Common myeloid progenitor, CD34-positive (primary cell): ENCODE measurements at regions not wholly inside any gene's neighbourhood (a gene's known extent, or its start where the extent isn't known, plus 50 kb on each side); places are given as distances from the start of the nearest gene placed in this dataset.

Experiments
- CTCF ChIA-PET: fragments of 350-600 bp; sonication (Branson Sonifier 250); formaldehyde crosslinking; loops from one replicate; lab custom pipeline; 2021; ENCODE audit warnings: antibody characterized with exemption; lab: Charles Lee
- POLR2A ChIA-PET: fragments of 350-600 bp; sonication (Branson Sonifier 250); formaldehyde crosslinking; loops from one replicate; lab custom pipeline; 2021; ENCODE audit warnings: antibody characterized with exemption; lab: Charles Lee
- DNase-seq, 3 donors: peaks; one replicate each; pipeline versions ENCODE4 v3.0.0 to v3.0.0-alpha.2; 2013
- H3K27ac ChIP-seq, 2 experiments: 1 replicate in 1 of 2; 2 replicates in 1 of 2; pipeline ENCODE4 v1.7.0; 2013; ENCODE audit warnings: inconsistent platforms in 2 of 2, low read length in 2 of 2, mild to moderate bottlenecking in 2 of 2, low read depth in 1 of 2, moderate library complexity in 1 of 2; ENCODE audit not compliant: severe bottlenecking in 2 of 2, insufficient read depth in 1 of 2, poor library complexity in 1 of 2
- H3K27me3 ChIP-seq, 5 experiments: replicated peaks in 2 of 5; 1 replicate in 3 of 5; 2 replicates in 2 of 5; pipeline versions ENCODE4 v1.6.1 to v1.7.0; 2013; ENCODE audit warnings: low read length in 4 of 5, mild to moderate bottlenecking in 2 of 5, moderate library complexity in 2 of 5, inconsistent platforms in 1 of 5; ENCODE audit not compliant: insufficient read depth in 5 of 5, control insufficient read depth in 4 of 5
- H3K36me3 ChIP-seq, 4 experiments: 1 replicate in 2 of 4; 2 replicates in 2 of 4; pipeline versions ENCODE4 v1.6.1 to v1.7.0; 2013; ENCODE audit warnings: low read length in 3 of 4, control low read depth in 1 of 4, mild to moderate bottlenecking in 1 of 4; ENCODE audit not compliant: control insufficient read depth in 4 of 4, insufficient read depth in 4 of 4
- H3K4me1 ChIP-seq, 4 experiments: 1 replicate in 3 of 4; 2 replicates in 1 of 4; pipeline versions ENCODE4 v1.6.1 to v1.7.1; 2013; ENCODE audit warnings: low read length in 3 of 4, mild to moderate bottlenecking in 3 of 4, control low read depth in 1 of 4, inconsistent platforms in 1 of 4, moderate library complexity in 1 of 4; ENCODE audit not compliant: control insufficient read depth in 4 of 4, insufficient read depth in 4 of 4; ENCODE audit errors: control extremely low read depth in 1 of 4
- H3K4me3 ChIP-seq, 7 experiments: 1 replicate in 4 of 7; 2 replicates in 3 of 7; pipeline versions ENCODE4 v1.5.1 to v1.7.0; 2013; ENCODE audit warnings: mild to moderate bottlenecking in 7 of 7, low read length in 6 of 7, moderate library complexity in 6 of 7, inconsistent platforms in 2 of 7, low read depth in 2 of 7, control low read depth in 1 of 7; ENCODE audit not compliant: insufficient read depth in 4 of 7, control insufficient read depth in 1 of 7; ENCODE audit errors: extremely low read depth in 1 of 7
- H3K9me3 ChIP-seq, 5 experiments: 1 replicate in 4 of 5; 2 replicates in 1 of 5; pipeline versions ENCODE4 v1.6.1 to v1.7.1; 2013; ENCODE audit warnings: low read length in 4 of 5, mild to moderate bottlenecking in 2 of 5, inconsistent platforms in 1 of 5, low read depth in 1 of 5, moderate library complexity in 1 of 5; ENCODE audit not compliant: control insufficient read depth in 4 of 5, insufficient read depth in 2 of 5; ENCODE audit errors: control extremely low read depth in 1 of 5
- WGBS: methylation state at CpG from one replicate; pipeline ENCODE4 v1.1.5; 2013; ENCODE audit not compliant: insufficient coverage; 5-methylcytosine and 5-hydroxymethylcytosine counted together

DNA sequence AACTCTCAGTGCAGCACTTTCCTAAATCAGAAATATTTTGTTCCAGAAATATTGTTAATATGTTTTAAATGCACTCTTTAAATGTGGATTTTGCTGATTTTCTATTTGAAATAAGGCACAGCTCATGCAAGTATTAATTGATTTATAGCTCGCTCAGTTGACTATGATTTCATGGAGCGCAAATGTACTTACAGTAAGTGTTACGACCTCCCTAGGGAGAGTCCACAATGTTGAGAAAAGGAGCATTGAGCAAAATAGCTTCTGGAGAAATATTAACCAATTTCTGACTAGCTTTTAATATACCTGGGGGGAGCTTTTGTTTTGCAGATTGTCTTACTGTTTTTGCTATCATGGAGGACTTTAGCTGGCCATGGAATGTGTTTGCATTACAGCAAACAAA, 1687.5 kb downstream of the STIM2 start:
- Histone ChIP-seq H3K4me3 (no peak overlapping the region), H3K9me3 (no peaks in the 10 kb centered on the region), H3K27me3 (no peaks in the 10 kb centered on the region), H3K4me1 (no peaks in the 10 kb centered on the region), H3K36me3 (no peaks in the 10 kb centered on the region), H3K27ac (no peak overlapping the region)
- ChIA-PET POLR2A (no interaction called here), CTCF (no interaction called here)
- WGBS = no CpG with 5 or more reads among the region's 3 CpGs
- no peak for DNase-seq

DNA sequence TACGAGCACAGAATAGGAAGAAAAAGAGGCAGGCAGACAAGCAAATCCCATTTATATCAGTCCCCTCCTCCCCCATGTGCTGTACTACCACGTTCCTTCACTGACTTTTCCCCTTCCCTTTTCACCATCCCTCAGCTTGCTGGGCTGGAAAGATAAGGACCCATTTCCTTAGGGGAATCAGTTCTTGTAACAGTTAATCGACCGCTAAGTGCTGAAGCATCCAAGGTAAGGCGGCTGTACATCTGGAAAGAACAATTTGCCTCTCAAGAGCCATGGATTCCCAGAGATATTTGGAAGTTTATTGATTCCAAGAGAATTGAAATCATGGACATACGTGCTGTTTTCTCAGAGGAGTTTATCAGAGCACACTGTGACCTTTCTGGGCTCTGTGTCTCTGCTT, 1688.0 kb downstream of the STIM2 start:
- no peaks in the 10 kb centered on the region for H3K27me3 ChIP-seq
- ChIA-PET CTCF (no interaction called here), POLR2A (no interaction called here)
- no peak for DNase-seq
- H3K4me3 ChIP-seq = no peak overlapping the region
- 35% methylated on average over 4 of the region's 6 CpGs for WGBS
- H3K36me3 ChIP-seq = no peaks in the 10 kb centered on the region
- H3K27ac ChIP-seq = no peak overlapping the region
- no peaks in the 10 kb centered on the region for H3K4me1 ChIP-seq
- no peaks in the 10 kb centered on the region for H3K9me3 ChIP-seq

DNA sequence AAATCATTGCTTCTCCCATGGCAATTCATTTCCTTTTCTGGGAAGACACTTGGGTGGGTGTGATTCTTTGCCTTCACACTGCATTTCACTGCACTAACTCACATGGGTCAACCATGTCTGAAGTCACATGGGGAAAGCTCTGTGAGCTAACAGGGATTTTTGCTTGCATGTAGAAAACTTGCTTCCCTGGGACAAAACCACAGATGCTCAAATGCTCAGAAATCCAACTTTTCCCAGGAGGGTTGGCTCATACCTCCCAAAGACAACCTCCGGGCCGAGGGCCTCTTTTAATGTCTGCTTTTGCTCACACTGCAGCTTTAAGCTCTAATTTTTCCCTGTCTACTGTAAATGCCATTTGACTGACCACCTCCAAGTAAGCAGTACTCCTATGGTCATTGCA, 1695.2 kb downstream of the STIM2 start:
- no peaks in the 10 kb centered on the region for H3K9me3 ChIP-seq
- POLR2A ChIA-PET = no interaction called here
- no peak overlapping the region for H3K27ac ChIP-seq
- 100% methylated on average over 2 of the region's 2 CpGs for WGBS
- CTCF ChIA-PET = no interaction called here
- H3K27me3 ChIP-seq = no peaks in the 10 kb centered on the region
- no peak for DNase-seq
- no peak overlapping the region for H3K4me3 ChIP-seq
- H3K4me1 ChIP-seq = no peaks in the 10 kb centered on the region
- H3K36me3 ChIP-seq = no peaks in the 10 kb centered on the region

DNA sequence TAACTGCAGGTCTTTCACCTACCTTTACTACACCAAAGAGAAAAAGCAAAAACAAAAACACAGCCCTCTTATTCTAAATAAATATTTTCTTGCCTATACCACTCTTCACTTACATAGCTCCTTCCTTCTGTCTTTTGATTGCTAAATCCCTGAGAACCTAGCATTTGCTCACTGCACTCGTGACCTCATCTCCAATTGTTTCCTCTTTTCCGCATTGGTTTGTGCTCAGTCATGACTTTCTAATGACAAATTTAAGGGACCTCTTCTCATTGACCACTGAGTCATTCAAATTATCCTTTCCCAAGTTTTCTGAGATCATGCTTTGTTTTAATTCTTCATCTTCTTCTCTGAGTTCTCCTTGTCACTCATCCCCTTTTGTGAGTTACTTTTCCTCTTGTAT, 1697.1 kb downstream of the STIM2 start:
- ChIA-PET CTCF (no interaction called here), POLR2A (no interaction called here)
- DNase-seq = no peak

DNA sequence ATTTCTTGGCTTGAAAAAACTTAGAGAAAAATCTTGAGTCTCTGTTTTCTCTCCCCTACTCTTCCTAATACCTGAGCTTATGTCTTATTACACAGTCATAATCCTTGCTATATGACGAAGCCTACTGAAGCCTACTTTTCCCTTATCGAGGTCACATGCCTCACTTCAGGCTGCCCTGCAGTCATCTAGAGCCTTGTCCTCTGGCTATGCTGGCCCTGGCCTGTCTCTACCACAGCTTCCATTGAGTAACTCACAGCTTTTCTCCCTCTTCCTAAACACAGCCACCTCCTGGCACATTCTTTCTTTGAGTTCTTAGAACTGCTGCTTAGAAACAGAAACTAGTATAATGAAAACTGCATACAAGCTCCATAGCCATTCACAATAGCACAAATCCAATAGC, 1698.3 kb downstream of the STIM2 start:
- Histone ChIP-seq H3K36me3 (no peaks in the 10 kb centered on the region), H3K9me3 (no peaks in the 10 kb centered on the region), H3K27ac (no peak overlapping the region), H3K4me1 (no peaks in the 10 kb centered on the region), H3K4me3 (no peak overlapping the region), H3K27me3 (no peaks in the 10 kb centered on the region)
- POLR2A ChIA-PET = no interaction called here
- WGBS = 100% methylated on average over 2 of the region's 2 CpGs
- CTCF ChIA-PET = no interaction called here
- DNase-seq = no peak

More for the DNA sequence above, 1697.1 kb downstream of the STIM2 start:
- H3K27me3 ChIP-seq = no peaks in the 10 kb centered on the region
- H3K4me1 ChIP-seq = no peaks in the 10 kb centered on the region
- no peaks in the 10 kb centered on the region for H3K36me3 ChIP-seq
- no peaks in the 10 kb centered on the region for H3K9me3 ChIP-seq
- no peak overlapping the region for H3K4me3 ChIP-seq
- no peak overlapping the region for H3K27ac ChIP-seq
- 26% methylated on average over 2 of the region's 2 CpGs for WGBS

DNA sequence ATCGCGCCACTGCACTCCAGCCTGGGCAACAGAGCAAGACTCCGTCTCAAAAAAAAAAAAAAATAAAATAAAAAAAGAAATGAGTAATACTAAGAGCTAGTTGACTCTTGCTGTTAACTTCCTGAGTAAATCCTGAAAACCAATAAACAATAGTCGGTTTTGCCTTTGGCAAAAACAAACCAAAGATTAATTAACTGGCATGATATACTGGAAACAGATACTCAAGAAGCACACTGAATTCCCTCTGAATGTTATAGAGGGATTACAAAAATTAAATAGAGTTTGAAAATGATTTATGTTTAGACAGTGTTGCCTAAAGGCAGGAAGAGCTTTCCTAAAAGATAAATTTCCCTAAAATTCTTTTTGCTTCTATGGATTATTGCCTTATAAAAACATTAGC, 1702.3 kb downstream of the STIM2 start:
- DNase-seq = no peak
- H3K4me3 ChIP-seq = no peak overlapping the region
- CTCF ChIA-PET = no interaction called here

DNA sequence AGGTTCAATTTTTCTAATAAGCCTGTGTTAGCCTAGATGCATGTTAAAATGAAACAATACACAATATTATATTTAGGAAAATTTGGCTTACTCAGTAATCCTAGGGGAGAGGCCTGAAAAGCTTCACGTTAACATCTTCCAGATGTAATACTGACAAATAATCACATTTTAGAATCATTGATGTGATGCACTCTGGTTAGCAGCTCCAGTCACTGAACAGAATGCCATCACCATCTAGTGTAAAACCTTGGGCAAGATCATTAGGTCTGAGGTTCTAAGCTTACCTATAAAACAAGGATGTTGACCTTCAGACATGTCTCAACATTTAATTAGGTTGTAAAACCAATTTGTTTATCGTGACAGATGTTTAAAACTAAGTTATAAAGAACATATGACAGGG, 1704.8 kb downstream of the STIM2 start:
- POLR2A ChIA-PET = no interaction called here
- no peaks in the 10 kb centered on the region for H3K27me3 ChIP-seq
- 80% methylated on average over 1 of the region's 2 CpGs for WGBS
- peaks cover 0 to 5% (median 0%) of the 10 kb centered on the region in 5 experiments for H3K9me3 ChIP-seq
- no peak overlapping the region for H3K27ac ChIP-seq
- no peaks in the 10 kb centered on the region for H3K36me3 ChIP-seq
- CTCF ChIA-PET = no interaction called here
- no peaks in the 10 kb centered on the region for H3K4me1 ChIP-seq
- DNase-seq = no peak
- no peak overlapping the region for H3K4me3 ChIP-seq

More for the DNA sequence above, 1702.3 kb downstream of the STIM2 start:
- no peaks in the 10 kb centered on the region for H3K36me3 ChIP-seq
- POLR2A ChIA-PET = no interaction called here
- no peaks in the 10 kb centered on the region for H3K9me3 ChIP-seq
- no CpG with 5 or more reads among the region's 4 CpGs for WGBS
- H3K4me1 ChIP-seq = no peaks in the 10 kb centered on the region
- no peaks in the 10 kb centered on the region for H3K27me3 ChIP-seq
- H3K27ac ChIP-seq = no peak overlapping the region
